IMR-90 (cell line): ENCODE measurements at regions not wholly inside any gene's neighbourhood (a gene's known extent, or its start where the extent isn't known, plus 50 kb on each side); places are given as distances from the start of the nearest gene placed in this dataset.

Source experiments
- ATAC-seq: fragments of 200-7000 bp; cut with Tn5 transposase; 2 replicates; pipeline ENCODE4 v1.9.1; 2020; ENCODE audit warnings: low read depth, mild to moderate bottlenecking, moderate library complexity
- BruUV-seq: library from RNA; stranded (reverse); fragments of 400-500 nt; replicated peaks from 2 replicates; lab custom pipeline; 2021; lab: Mats Ljungman, UMichigan
- CTCF ChIA-PET: fragments of 300-600 bp; formaldehyde crosslinking; extraction: SDS; loops from one replicate; lab custom pipeline; 2021; ENCODE audit warnings: antibody characterized with exemption; lab: Yijun Ruan, JAX
- POLR2A ChIA-PET: fragments of 300-600 bp; sonication (Branson Sonifier 250); formaldehyde crosslinking; loops from one replicate; lab custom pipeline; 2022; ENCODE audit warnings: antibody characterized with exemption; ENCODE audit not compliant: unreplicated experiment; lab: Charles Lee
- DNase-seq: peaks from one replicate; pipeline ENCODE4 v3.0.0; 2013
- H2AFZ ChIP-seq: replicated peaks from 2 replicates; pipeline ENCODE3; 2013; ENCODE audit warnings: low read length, mild to moderate bottlenecking; ENCODE audit not compliant: poor library complexity
- H2AK5ac ChIP-seq: 2 replicates; pipeline ENCODE4 v1.6.1; 2013; ENCODE audit warnings: low read depth, low read length, inconsistent platforms
- H2AK9ac ChIP-seq: replicated peaks from 2 replicates; pipeline ENCODE3; 2013; ENCODE audit warnings: mild to moderate bottlenecking, low read depth, low read length, moderate library complexity; ENCODE audit not compliant: poor library complexity
- H2BK120ac ChIP-seq: 2 replicates; pipeline ENCODE4 v1.6.1; 2013; ENCODE audit warnings: low read depth, low read length, inconsistent platforms
- H2BK15ac ChIP-seq: 3 replicates; pipeline ENCODE4 v1.6.1; 2013; ENCODE audit warnings: low read depth, low read length, inconsistent platforms
- H2BK20ac ChIP-seq: 2 replicates; pipeline ENCODE4 v1.6.1; 2013; ENCODE audit warnings: low read depth, mild to moderate bottlenecking, inconsistent platforms, low read length, moderate library complexity
- H2BK5ac ChIP-seq: 2 replicates; pipeline ENCODE4 v1.6.1; 2013; ENCODE audit warnings: mild to moderate bottlenecking, low read depth, low read length, inconsistent platforms; ENCODE audit not compliant: poor library complexity, severe bottlenecking
- H3K14ac ChIP-seq: replicated peaks from 2 replicates; pipeline ENCODE4 v1.6.1; 2013; ENCODE audit warnings: low read depth, low read length, inconsistent platforms
- H3K18ac ChIP-seq: 2 replicates; pipeline ENCODE4 v1.6.1; 2013; ENCODE audit warnings: low read depth, low read length, control low read depth
- H3K23ac ChIP-seq: 2 replicates; pipeline ENCODE4 v1.6.1; 2013; ENCODE audit warnings: low read depth, low read length, inconsistent platforms
- H3K27ac ChIP-seq: 2 replicates; pipeline ENCODE4 v1.5.1; 2013; ENCODE audit warnings: mild to moderate bottlenecking, control low read depth, low read length; ENCODE audit not compliant: insufficient read depth
- H3K27me3 ChIP-seq: 2 replicates; pipeline ENCODE4 v1.6.1; 2013; ENCODE audit warnings: low read length; ENCODE audit not compliant: control insufficient read depth, insufficient read depth
- H3K36me3 ChIP-seq: 2 replicates; pipeline ENCODE4 v1.6.1; 2013; ENCODE audit warnings: low read length, mixed read lengths; ENCODE audit not compliant: control insufficient read depth, insufficient read depth
- H3K4ac ChIP-seq: 2 replicates; pipeline ENCODE4 v1.6.1; 2013; ENCODE audit warnings: low read depth, low read length, inconsistent platforms
- H3K4me1 ChIP-seq: 2 replicates; pipeline ENCODE4 v1.6.1; 2013; ENCODE audit warnings: low read length, mixed read lengths; ENCODE audit not compliant: control insufficient read depth, insufficient read depth
- H3K4me2 ChIP-seq: 2 replicates; pipeline ENCODE4 v1.6.1; 2013; ENCODE audit warnings: low read depth, mild to moderate bottlenecking, control low read depth, low read length, moderate library complexity
- H3K4me3 ChIP-seq: 2 replicates; pipeline ENCODE4 v1.5.1; 2013; ENCODE audit warnings: low read depth, mild to moderate bottlenecking, control low read depth, low read length, moderate library complexity; ENCODE audit not compliant: insufficient read depth
- H3K56ac ChIP-seq: 2 replicates; pipeline ENCODE4 v1.6.1; 2013; ENCODE audit warnings: low read length, inconsistent platforms; ENCODE audit not compliant: insufficient read depth; ENCODE audit errors: extremely low read depth
- H3K79me1 ChIP-seq, 2 experiments: 2 replicates each; pipeline ENCODE4 v1.6.1; 2013; ENCODE audit warnings: low read length in 2 of 2, inconsistent platforms in 1 of 2, low read depth in 1 of 2
- H3K9ac ChIP-seq: 2 replicates; pipeline ENCODE4 v1.6.1; 2013; ENCODE audit warnings: low read depth, low read length, control low read depth
- H3K9me1 ChIP-seq: 2 replicates; pipeline ENCODE4 v1.6.1; 2013; ENCODE audit warnings: low read length, inconsistent platforms; ENCODE audit not compliant: insufficient read depth
- H3K9me3 ChIP-seq: 2 replicates; pipeline ENCODE4 v1.6.1; 2013; ENCODE audit warnings: low read length; ENCODE audit not compliant: control insufficient read depth, insufficient read depth
- H4K20me1 ChIP-seq: 2 replicates; pipeline ENCODE4 v1.6.1; 2013; ENCODE audit warnings: low read length, inconsistent platforms; ENCODE audit not compliant: insufficient read depth
- H4K5ac ChIP-seq: 2 replicates; pipeline ENCODE4 v1.6.1; 2013; ENCODE audit warnings: mild to moderate bottlenecking, low read depth, low read length, control low read depth
- H4K8ac ChIP-seq, 2 experiments: 2 replicates each; pipeline ENCODE4 v1.6.1; 2013; ENCODE audit warnings: low read depth in 2 of 2, low read length in 2 of 2, control low read depth in 1 of 2, inconsistent platforms in 1 of 2
- H4K91ac ChIP-seq: 2 replicates; pipeline ENCODE4 v1.6.1; 2013; ENCODE audit warnings: low read depth, low read length, inconsistent platforms; ENCODE audit not compliant: insufficient read depth
- BHLHE40 ChIP-seq: fragments of 150-350 bp; IDR thresholded peaks from 2 replicates; pipeline ENCODE4 v1.6.1; 2016; ENCODE audit warnings: mild to moderate bottlenecking, low read depth, low read length
- CEBPB ChIP-seq: IDR thresholded peaks from 2 replicates; pipeline ENCODE4 v1.6.1; 2012; ENCODE audit warnings: low read depth, low read length, improper control_type of control experiment
- CHD1 ChIP-seq: IDR thresholded peaks from 2 replicates; pipeline ENCODE4 v1.6.1; 2012; ENCODE audit warnings: low read depth, low read length, improper control_type of control experiment
- CTCF ChIP-seq: conservative IDR thresholded peaks from 2 replicates; pipeline ENCODE4 v1.5.1; 2012; ENCODE audit warnings: mild to moderate bottlenecking, low read depth, low read length, improper control_type of control experiment
- ELK1 ChIP-seq: fragments of 150-350 bp; IDR thresholded peaks from 2 replicates; pipeline ENCODE4 v1.6.1; 2016; ENCODE audit warnings: low read depth, mild to moderate bottlenecking, low read length, moderate library complexity, borderline replicate concordance
- FOS ChIP-seq: fragments of 150-350 bp; IDR thresholded peaks from 2 replicates; pipeline ENCODE4 v1.6.1; 2016; ENCODE audit warnings: low read depth, low read length
- MAFK ChIP-seq: IDR thresholded peaks from 2 replicates; pipeline ENCODE4 v1.6.1; 2012; ENCODE audit warnings: low read depth, low read length, improper control_type of control experiment
- MAZ ChIP-seq: IDR thresholded peaks from 2 replicates; pipeline ENCODE4 v1.6.1; 2012; ENCODE audit warnings: low read depth, mild to moderate bottlenecking, low read length, improper control_type of control experiment, moderate library complexity, borderline replicate concordance
- MXI1 ChIP-seq: IDR thresholded peaks from 2 replicates; pipeline ENCODE4 v1.6.1; 2012; ENCODE audit warnings: low read depth, mild to moderate bottlenecking, low read length, moderate library complexity, borderline replicate concordance
- NFE2L2 ChIP-seq: fragments of 150-350 bp; IDR thresholded peaks from 2 replicates; pipeline ENCODE4 v1.6.1; 2016; ENCODE audit warnings: low read depth, mild to moderate bottlenecking, low read length
- POLR2A ChIP-seq: IDR thresholded peaks from 2 replicates; pipeline ENCODE4 v1.6.1; 2012; ENCODE audit warnings: mild to moderate bottlenecking, low read depth, low read length
- RAD21 ChIP-seq: IDR thresholded peaks from 2 replicates; pipeline ENCODE4 v1.6.1; 2012; ENCODE audit warnings: low read length, improper control_type of control experiment
- RCOR1 ChIP-seq: IDR thresholded peaks from 2 replicates; pipeline ENCODE4 v1.6.1; 2012; ENCODE audit warnings: mild to moderate bottlenecking, low read length, improper control_type of control experiment; ENCODE audit not compliant: insufficient replicate concordance
- RFX5 ChIP-seq: IDR thresholded peaks from 2 replicates; pipeline ENCODE4 v1.8.0; 2012; ENCODE audit warnings: low read depth, mild to moderate bottlenecking, low read length, moderate library complexity
- SMC3 ChIP-seq: fragments of 150-350 bp; IDR thresholded peaks from 2 replicates; pipeline ENCODE4 v1.6.1; 2016; ENCODE audit warnings: low read depth, mild to moderate bottlenecking, antibody characterized with exemption, low read length, moderate library complexity
- USF2 ChIP-seq: fragments of 150-350 bp; IDR thresholded peaks from 2 replicates; pipeline ENCODE4 v1.6.1; 2017; ENCODE audit warnings: mild to moderate bottlenecking, antibody characterized with exemption, low read length, low read depth
- WGBS, 2 experiments: methylation state at CpG; one replicate each; pipeline versions ENCODE4 v1.1.5 to v1.1.7; 2013; ENCODE audit warnings: missing lambda C conversion rate in 2 of 2; ENCODE audit not compliant: insufficient read length in 1 of 2; ENCODE audit errors: extremely low coverage in 2 of 2; 5-methylcytosine and 5-hydroxymethylcytosine counted together
- dilution Hi-C: fragments of 300-500 bp; cut with HindIII; formaldehyde crosslinking; loops from one replicate; pipeline ENCODE4 v1.14.3; 2018; ENCODE audit warnings: low sequenced_read_pairs; ENCODE audit not compliant: unreplicated experiment
- in situ Hi-C: fragments of 300-500 bp; cut with MboI; formaldehyde crosslinking; loops from 3 replicates; pipeline ENCODE4 v1.14.3; 2019; ENCODE audit warnings: low sequenced_read_pairs, inconsistent platforms, mixed read lengths
- intact Hi-C: fragments of 100-400 bp; cut with micrococcal nuclease; formaldehyde crosslinking; loops from 2 replicates; pipeline ENCODE4 v1.10.0; 2022

GRCh38 chr12:91483471-91483985 is 300.9 kb upstream of the DCN start:
- Histone ChIP-seq H3K4me1 (no peaks in the 10 kb centered on the region), H2BK120ac (no peak overlapping the region), H3K27me3 (peaks cover 2% of the 10 kb centered on the region; the same call in 1 of the 2 replicates), H3K36me3 (no peaks in the 10 kb centered on the region), H3K4me3 (no peak overlapping the region), H3K23ac (no peak overlapping the region), H3K18ac (no peak overlapping the region), H2BK20ac (no peak overlapping the region), H4K20me1 (no peaks in the 10 kb centered on the region), H3K9ac (no peak overlapping the region), H4K5ac (no peak overlapping the region), H3K79me1 (no peaks in the 10 kb centered on the region), H3K27ac (no peak overlapping the region), H3K9me3 (no peaks in the 10 kb centered on the region), H3K56ac (no peak overlapping the region), H3K14ac (no peak overlapping the region), H2AK9ac (no peak overlapping the region), H2BK15ac (no peak overlapping the region), H4K8ac (no peak overlapping the region), H3K9me1 (no peaks in the 10 kb centered on the region), H2AFZ (no peak overlapping the region), H3K4me2 (no peak overlapping the region), H3K4ac (no peak overlapping the region), H2BK5ac (no peak overlapping the region), H4K91ac (no peak overlapping the region), H2AK5ac (no peak overlapping the region)
- in situ Hi-C loops, result no loop called here
- no peak for DNase-seq
- intact Hi-C loops, result no loop called here
- ChIA-PET CTCF (interaction anchor here (0.6 kb wide), 1 partner anchor 88 kb away, joined by 3 read pairs; no protein-coding TSS in a partner anchor), POLR2A (no interaction called here)
- TF ChIP-seq FOS, result no peak
- TF ChIP-seq NFE2L2, result no peak
- no peak for TF ChIP-seq CHD1
- TF ChIP-seq MAFK, result no peak
- no peak for TF ChIP-seq MAZ
- TF ChIP-seq RAD21, result no peak
- TF ChIP-seq USF2, result no peak
- no peak for TF ChIP-seq RFX5
- TF ChIP-seq CTCF, result no peak
- TF ChIP-seq ELK1, result no peak
- TF ChIP-seq RCOR1, result no peak
- no peak for TF ChIP-seq SMC3
- TF ChIP-seq BHLHE40, result no peak
- no peak for TF ChIP-seq CEBPB
- no peak for TF ChIP-seq POLR2A
- no peak for TF ChIP-seq MXI1
- ATAC-seq, result no peak
- BruUV-seq, result no TSS peak
- no CpG with 5 or more reads among the region's 6 CpGs for WGBS, 2 experiments
- dilution Hi-C loops, result no loop called here
